Endothelial cell of umbilical vein (primary cell): ENCODE measurements at regions not wholly inside any gene's neighbourhood (a gene's known extent, or its start where the extent isn't known, plus 50 kb on each side); places are given as distances from the start of the nearest gene placed in this dataset.

Experiments used
- BruUV-seq: library from RNA; stranded (reverse); fragments of 400-500 nt; replicated peaks from 2 replicates; lab custom pipeline; 2021; lab: Mats Ljungman, UMichigan
- CTCF ChIA-PET: fragments of 300-600, 350-600 bp; sonication (Branson Sonifier 250); formaldehyde crosslinking; loops from one replicate; lab custom pipeline; 2021; ENCODE audit warnings: antibody characterized with exemption, inconsistent platforms; lab: Charles Lee
- POLR2A ChIA-PET: fragments of 300-600, 350-600 bp; sonication (Branson Sonifier 250); formaldehyde crosslinking; loops from one replicate; lab custom pipeline; 2021; ENCODE audit warnings: antibody characterized with exemption, inconsistent platforms; lab: Charles Lee
- DNase-seq: peaks from one replicate; pipeline ENCODE4 v3.0.0-alpha.2; 2011; ENCODE audit warnings: low read depth, low spot score
- FAIRE-seq: peaks from 2 replicates; lab custom pipeline; 2011; peaks lifted over from hg19 to GRCh38; lab: Jason Lieb, UNC
- H2AFZ ChIP-seq: 2 replicates; pipeline ENCODE4 v1.6.0; 2012; ENCODE audit warnings: low read depth, low read length, control low read depth, inconsistent platforms
- H3K27ac ChIP-seq: 2 replicates; pipeline ENCODE4 v1.5.1; 2011; ENCODE audit warnings: low read depth, mild to moderate bottlenecking, control low read depth, low read length, moderate library complexity; ENCODE audit not compliant: insufficient read depth
- H3K27me3 ChIP-seq, 2 experiments: 2 replicates each; pipeline versions ENCODE4 v1.6.0 to v1.6.1; 2011; ENCODE audit warnings: low read length in 2 of 2, mixed read lengths in 1 of 2; ENCODE audit not compliant: control insufficient read depth in 2 of 2, insufficient read depth in 2 of 2
- H3K36me3 ChIP-seq, 2 experiments: 2 replicates in 1 of 2; 3 replicates in 1 of 2; pipeline ENCODE4 v1.5.1; 2011; ENCODE audit warnings: low read length in 2 of 2, mild to moderate bottlenecking in 1 of 2, moderate library complexity in 1 of 2; ENCODE audit not compliant: control insufficient read depth in 2 of 2, insufficient read depth in 2 of 2; ENCODE audit errors: extremely low read depth in 1 of 2
- H3K4me1 ChIP-seq: 3 replicates; pipeline ENCODE4 v1.5.1; 2011; ENCODE audit warnings: mild to moderate bottlenecking, low read length; ENCODE audit not compliant: control insufficient read depth, insufficient read depth; ENCODE audit errors: extremely low read depth
- H3K4me2 ChIP-seq: 2 replicates; pipeline ENCODE4 v1.6.1; 2011; ENCODE audit warnings: low read length, control low read depth, mixed read lengths; ENCODE audit not compliant: insufficient read depth
- H3K4me3 ChIP-seq, 3 experiments: fragments of 200-600 bp in 1 of 3; sonication (generic), shearing (Covaris generic) in 1 of 3; replicated peaks in 1 of 3; 2 replicates each; pipeline ENCODE4 v1.5.1; 2011 to 2016; ENCODE audit warnings: control low read depth in 3 of 3, low read length in 3 of 3, mild to moderate bottlenecking in 2 of 3, inconsistent platforms in 1 of 3, low read depth in 1 of 3, moderate library complexity in 1 of 3; ENCODE audit not compliant: insufficient read depth in 1 of 3
- H3K79me2 ChIP-seq: 2 replicates; pipeline ENCODE4 v1.6.0; 2012; ENCODE audit warnings: low read length, inconsistent platforms; ENCODE audit not compliant: control insufficient read depth, insufficient read depth
- H3K9ac ChIP-seq: replicated peaks from 2 replicates; pipeline ENCODE3; 2011; ENCODE audit warnings: low read length, control low read depth; ENCODE audit not compliant: insufficient read depth; ENCODE audit errors: extremely low read depth
- H3K9me1 ChIP-seq: replicated peaks from 3 replicates; pipeline ENCODE4 v1.6.0; 2011; ENCODE audit warnings: mild to moderate bottlenecking, low read length; ENCODE audit not compliant: control insufficient read depth, insufficient read depth; ENCODE audit errors: extremely low read depth
- H3K9me3 ChIP-seq: replicated peaks from 2 replicates; pipeline ENCODE4 v1.5.1; 2012; ENCODE audit warnings: low read length, inconsistent platforms; ENCODE audit not compliant: control insufficient read depth, insufficient read depth
- H4K20me1 ChIP-seq: replicated peaks from 2 replicates; pipeline ENCODE3; 2011; ENCODE audit warnings: mild to moderate bottlenecking, low read length; ENCODE audit not compliant: control insufficient read depth, insufficient read depth; ENCODE audit errors: extremely low read depth
- CTCF ChIP-seq, 2 donors: IDR thresholded peaks; 1 replicate in 1 of 2; 2 replicates in 1 of 2; pipeline ENCODE4 v1.5.1; 2011; ENCODE audit warnings: low read length in 2 of 2, mild to moderate bottlenecking in 2 of 2, moderate library complexity in 2 of 2, control low read depth in 1 of 2, inconsistent platforms in 1 of 2, low read depth in 1 of 2; ENCODE audit not compliant: insufficient read depth in 1 of 2; ENCODE audit errors: extremely low read depth in 1 of 2
- EZH2 ChIP-seq: IDR thresholded peaks from 2 replicates; pipeline ENCODE4 v1.6.1; 2012; ENCODE audit warnings: borderline replicate concordance, low read depth, mild to moderate bottlenecking, moderate library complexity, low read length, inconsistent platforms; ENCODE audit not compliant: severe bottlenecking
- FOS ChIP-seq: IDR thresholded peaks from 2 replicates; pipeline ENCODE4 v1.6.1; 2011; ENCODE audit warnings: mild to moderate bottlenecking, low read length, moderate library complexity, borderline replicate concordance; ENCODE audit not compliant: insufficient read depth
- GATA2 ChIP-seq: IDR thresholded peaks from 2 replicates; pipeline ENCODE4 v1.7.0; 2011; ENCODE audit warnings: low read depth, mild to moderate bottlenecking, moderate library complexity, mixed read lengths, low read length; ENCODE audit not compliant: insufficient read length, insufficient read depth
- JUN ChIP-seq: IDR thresholded peaks from 2 replicates; pipeline ENCODE4 v1.6.1; 2011; ENCODE audit warnings: borderline replicate concordance, low read depth; ENCODE audit not compliant: insufficient read length, insufficient read depth
- MAX ChIP-seq: IDR thresholded peaks from 2 replicates; pipeline ENCODE4 v1.6.1; 2011; ENCODE audit not compliant: insufficient read depth, insufficient read length
- MYC ChIP-seq: IDR thresholded peaks from one replicate; pipeline ENCODE4 v1.6.1; 2011; ENCODE audit warnings: mild to moderate bottlenecking, low read depth, low read length
- POLR2A ChIP-seq: IDR thresholded peaks from 2 replicates; pipeline ENCODE4 v1.6.1; 2012; ENCODE audit warnings: low read depth, mild to moderate bottlenecking, control low read depth, low read length
- POLR2AphosphoS5 ChIP-seq: IDR thresholded peaks from 2 replicates; pipeline ENCODE4 v1.6.1; 2012; ENCODE audit warnings: low read depth, mild to moderate bottlenecking, control low read depth, low read length, moderate library complexity; ENCODE audit not compliant: insufficient read depth
- dilution Hi-C: fragments of 300-500 bp; cut with MboI; formaldehyde crosslinking; loops from one replicate; pipeline ENCODE4 v1.15.0; 2019; ENCODE audit warnings: low sequenced_read_pairs; ENCODE audit not compliant: extremely low pct_ligation_motif_present
- intact Hi-C: fragments of 100-400 bp; cut with micrococcal nuclease; formaldehyde crosslinking; loops from one replicate; pipeline ENCODE4 v1.10.0; 2022

GRCh38 chr22:48538291-48538820, 1289.3 kb downstream of the BRD1 start:
- no TSS peak for BruUV-seq
- Histone ChIP-seq H4K20me1 (no peaks in the 10 kb centered on the region), H3K9me1 (no peaks in the 10 kb centered on the region), H3K4me3 (no peak overlapping the region), H2AFZ (no peak overlapping the region), H3K9ac (no peak overlapping the region), H3K79me2 (no peaks in the 10 kb centered on the region), H3K36me3 (no peaks in the 10 kb centered on the region), H3K4me1 (no peaks in the 10 kb centered on the region), H3K9me3 (peaks cover 2% of the 10 kb centered on the region), H3K4me2 (no peak overlapping the region), H3K27ac (no peak overlapping the region), H3K27me3 (no peaks in the 10 kb centered on the region)
- dilution Hi-C loops: no loop called here
- ChIA-PET CTCF (no interaction called here), POLR2A (no interaction called here)
- DNase-seq: no peak
- no peak for FAIRE-seq
- intact Hi-C loops: no loop called here
- TF ChIP-seq GATA2 (no peak), FOS (no peak), POLR2A (no peak), CTCF (IDR thresholded peaks at IDR 0.05; ENCODE audit: extremely low read depth in 1 of 2, insufficient read depth in 1 of 2, low read depth in 1 of 2, low read length in 2 of 2) (no peak), POLR2AphosphoS5 (no peak), EZH2 (no peak), JUN (no peak), MYC (no peak), MAX (no peak)
